ENCODE measurements at regions not wholly inside any gene's neighbourhood (a gene's known extent, or its start where the extent isn't known, plus 50 kb on each side); places are given as distances from the start of the nearest gene placed in this dataset.

- no peak for TF ChIP-seq CTCF (conservative IDR thresholded peaks at IDR 0.05)
- TF ChIP-seq ZFX (IDR thresholded peaks at IDR 0.05) = no peak
Measured at GRCh38 chr2:186966015-186966414, 117.0 kb upstream of the ZSWIM2 start.
